HG03066 (cell line): ENCODE measurements at regions not wholly inside any gene's neighbourhood (a gene's known extent, or its start where the extent isn't known, plus 50 kb on each side); places are given as distances from the start of the nearest gene placed in this dataset.
"Not testable (repeated sequence)": the region's sequence is repeated elsewhere in the genome, so short reads cannot be mapped to it uniquely, and the experiment has no call there.

ENCODE experiments used
- ATAC-seq: cut with Tn5 transposase; IDR thresholded peaks from one replicate; pipeline ENCODE4 v1.9.1; 2021; ENCODE audit warnings: low read depth; ENCODE audit not compliant: unreplicated experiment

DNA sequence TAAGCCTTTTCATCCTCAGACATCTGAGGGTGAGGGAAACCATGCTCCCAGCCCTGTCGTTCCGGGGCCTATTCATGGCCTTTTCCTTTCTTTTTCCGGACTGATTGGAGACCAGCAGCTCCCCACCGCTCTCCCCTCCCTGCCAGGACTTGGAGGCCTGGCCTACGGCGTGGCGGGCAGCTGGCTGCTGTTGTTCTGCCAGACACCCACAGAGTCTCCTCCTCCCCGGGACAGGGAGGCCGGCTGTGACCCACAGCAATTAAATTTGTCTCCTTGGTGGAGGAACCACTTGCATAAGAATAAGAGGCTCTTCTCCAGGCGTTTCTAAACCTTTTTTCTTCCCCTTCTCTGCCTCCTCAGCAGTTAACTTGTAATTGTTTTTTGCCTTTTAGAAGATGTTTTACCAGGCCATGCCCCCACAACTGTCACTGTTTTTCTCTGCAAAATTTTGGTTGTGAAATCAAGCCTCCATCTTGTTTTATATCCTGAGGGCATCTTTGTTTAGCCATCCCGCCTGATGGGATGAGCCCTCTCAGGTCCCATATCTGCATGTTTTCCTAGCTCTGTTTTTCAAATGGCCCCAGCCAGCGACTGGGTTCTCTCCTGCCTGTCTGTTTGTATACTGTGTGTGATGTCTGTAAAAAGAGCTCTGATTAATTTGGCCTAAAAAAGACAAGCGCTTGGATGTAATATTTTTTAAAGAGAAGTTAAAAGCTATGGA is 1060.0 kb upstream of the DDX18 start:
- ATAC-seq, result no peak

DNA sequence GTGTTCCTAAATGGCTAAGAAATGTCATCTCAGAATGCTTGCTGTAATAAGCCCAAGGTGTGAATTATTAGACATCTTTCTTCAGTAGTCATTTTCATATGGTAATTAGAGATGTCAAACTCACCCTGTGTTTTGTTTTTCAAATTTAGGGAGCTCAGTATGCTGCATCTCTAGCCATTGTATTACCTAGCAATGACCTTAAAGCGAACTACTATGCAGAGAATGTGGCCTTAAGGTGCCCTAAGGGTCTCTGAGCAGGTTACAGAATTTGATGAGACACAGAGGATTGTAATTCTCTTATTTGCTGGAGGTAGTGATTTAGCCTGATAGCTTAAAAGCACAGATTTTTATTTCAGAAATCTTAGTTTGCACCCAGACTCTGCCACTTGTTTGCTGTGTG is 1052.6 kb upstream of the DDX18 start:
- no peak for ATAC-seq

DNA sequence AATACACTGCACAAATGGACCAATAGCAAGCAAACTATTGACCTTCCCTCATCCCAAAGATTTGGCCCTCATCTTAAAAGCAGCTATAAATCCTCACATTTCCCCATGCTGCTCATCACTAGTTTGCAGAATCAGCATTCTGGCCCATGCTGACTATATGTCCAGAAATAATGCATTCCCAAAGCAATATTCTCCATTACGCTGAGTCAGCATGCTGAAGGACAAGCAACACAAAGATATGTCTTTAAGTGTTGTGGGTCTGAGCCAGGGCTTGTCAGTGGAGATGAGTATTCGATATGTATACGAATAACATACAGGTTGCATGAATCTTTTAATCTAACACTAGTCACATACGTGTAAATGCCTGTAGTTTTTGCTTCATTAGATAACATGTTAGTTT is 1045.0 kb upstream of the DDX18 start:
- no peak for ATAC-seq

DNA sequence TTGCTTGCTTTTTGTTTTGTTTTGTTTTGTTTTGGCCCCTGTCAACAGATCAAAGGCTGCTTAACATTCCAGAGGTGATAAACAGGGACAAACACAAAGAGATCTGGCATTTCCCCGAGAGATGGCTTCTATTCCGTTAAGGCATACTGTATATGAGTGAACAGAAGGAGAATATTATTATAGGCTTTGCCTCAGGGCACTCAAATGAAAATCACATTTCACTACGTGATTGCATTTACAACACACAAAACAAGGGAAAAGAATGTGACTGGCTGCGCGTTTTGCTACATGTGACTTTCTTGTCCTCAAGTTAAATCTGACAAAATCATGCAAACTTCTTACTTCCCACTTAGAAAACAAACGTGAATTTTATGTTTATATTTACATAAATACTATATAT is 1037.9 kb upstream of the DDX18 start:
- ATAC-seq, result no peak

DNA sequence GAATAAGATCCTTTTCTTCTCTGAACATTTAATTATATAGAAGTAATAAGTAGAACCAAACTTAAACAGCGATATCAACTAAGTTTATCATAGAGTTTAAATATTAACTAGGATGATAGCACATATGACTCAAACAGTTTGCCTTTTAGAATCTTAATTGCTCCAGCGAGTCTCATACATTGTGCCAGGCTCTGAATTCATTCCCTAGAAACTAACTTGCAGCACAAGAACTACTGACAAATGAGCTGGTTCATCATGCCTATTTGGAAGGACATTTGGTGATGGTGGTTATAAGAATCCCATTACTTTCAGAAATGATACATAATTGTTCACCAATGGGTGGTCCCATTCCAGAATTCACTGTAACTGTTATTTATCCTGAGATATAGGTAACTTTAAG is 1026.6 kb upstream of the DDX18 start:
- ATAC-seq, result no peak

DNA sequence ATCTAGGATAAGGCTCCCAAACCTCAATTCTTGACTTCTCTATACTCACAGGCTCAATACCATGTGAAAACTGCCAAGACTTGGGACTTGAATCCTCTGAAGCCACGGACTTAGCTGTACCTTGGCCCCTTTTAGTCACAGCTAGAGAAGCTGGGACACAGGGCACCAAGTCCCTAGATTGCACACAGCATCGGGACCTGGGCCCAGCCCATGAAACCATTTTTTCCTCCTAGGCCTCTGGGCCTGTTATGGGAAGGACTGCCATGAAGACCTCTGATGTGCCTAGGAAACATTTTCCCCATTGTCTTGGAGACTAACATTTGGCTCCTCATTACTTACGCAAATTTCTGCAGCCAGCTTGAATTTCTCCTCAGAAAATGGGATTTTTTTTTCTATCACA is 1011.8 kb upstream of the DDX18 start:
- ATAC-seq, result no peak

DNA sequence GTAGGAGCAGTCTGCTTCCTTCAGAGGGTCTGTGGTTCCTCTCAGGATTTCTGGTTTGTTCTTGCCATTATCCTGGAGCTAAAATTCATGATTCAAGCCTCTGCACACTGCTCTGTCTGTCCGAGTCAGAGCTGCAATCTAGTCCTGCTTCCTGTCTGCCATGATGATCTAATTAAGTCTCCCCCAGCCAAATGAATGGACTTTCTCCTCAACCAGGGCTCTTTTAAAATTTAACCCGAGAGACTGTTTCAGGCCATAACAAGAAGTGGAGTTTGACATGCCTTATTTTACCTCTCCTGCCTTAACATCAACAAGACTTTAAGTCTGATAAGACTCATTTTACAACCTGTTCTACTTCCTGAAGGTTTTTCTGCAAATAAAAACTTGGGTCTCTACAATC is 1009.6 kb upstream of the DDX18 start:
- no peak for ATAC-seq

DNA sequence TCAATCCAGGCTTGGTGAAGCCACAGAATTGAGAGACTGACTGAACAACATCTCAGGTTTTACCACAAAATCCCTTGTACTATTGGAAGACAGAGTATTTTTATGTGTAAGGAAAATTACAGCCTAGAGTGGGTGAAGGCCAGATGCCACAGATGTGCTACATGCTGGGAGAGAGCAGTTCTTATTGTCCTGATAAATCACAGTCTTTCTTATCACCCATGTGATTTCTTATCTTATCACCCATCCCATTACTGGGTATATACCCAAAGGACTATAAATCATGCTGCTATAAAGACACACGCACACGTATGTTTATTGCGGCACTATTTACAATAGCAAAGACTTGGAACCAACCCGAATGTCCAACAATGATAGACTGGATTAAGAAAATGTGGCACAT is 1008.0 kb upstream of the DDX18 start:
- not testable (repeated sequence) for ATAC-seq

DNA sequence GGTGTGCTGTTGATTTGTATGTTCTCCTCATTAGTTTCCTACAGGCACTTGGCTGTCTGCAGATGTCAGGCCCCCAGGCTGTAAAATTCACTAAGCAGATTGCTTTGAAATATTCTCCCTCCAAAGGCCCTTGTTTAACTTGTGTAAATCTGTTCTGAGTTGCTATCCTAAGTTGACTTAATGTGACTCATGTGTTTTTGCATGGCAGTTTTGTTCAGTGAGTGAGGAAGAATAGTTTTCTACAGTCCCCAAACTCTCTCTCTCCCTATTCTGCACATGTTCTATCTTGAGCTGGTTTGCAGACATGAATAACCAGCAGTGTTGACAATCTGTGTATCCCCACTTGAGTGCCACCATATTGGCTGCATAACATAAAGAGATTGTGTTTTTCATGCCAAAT is 1005.4 kb upstream of the DDX18 start:
- ATAC-seq, result no peak

DNA sequence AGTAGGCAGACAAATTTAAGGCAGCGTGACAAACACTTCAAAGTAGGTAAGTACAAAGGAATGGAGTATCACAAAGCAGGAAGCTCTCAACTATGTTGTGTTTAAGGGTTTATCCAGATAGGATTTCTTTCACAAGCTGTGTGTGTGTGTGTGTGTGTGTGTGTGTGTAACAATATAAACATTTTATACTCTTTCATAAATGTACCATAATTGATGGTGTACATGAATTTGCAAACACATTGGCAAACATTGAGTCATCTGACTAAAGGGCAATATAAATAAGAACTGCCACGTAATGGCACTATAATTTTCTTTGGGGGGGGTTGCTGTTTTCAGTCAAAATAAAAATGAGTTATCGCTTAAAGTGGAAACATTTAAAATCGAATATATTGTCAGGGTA is 1004.4 kb upstream of the DDX18 start:
- ATAC-seq, result no peak

DNA sequence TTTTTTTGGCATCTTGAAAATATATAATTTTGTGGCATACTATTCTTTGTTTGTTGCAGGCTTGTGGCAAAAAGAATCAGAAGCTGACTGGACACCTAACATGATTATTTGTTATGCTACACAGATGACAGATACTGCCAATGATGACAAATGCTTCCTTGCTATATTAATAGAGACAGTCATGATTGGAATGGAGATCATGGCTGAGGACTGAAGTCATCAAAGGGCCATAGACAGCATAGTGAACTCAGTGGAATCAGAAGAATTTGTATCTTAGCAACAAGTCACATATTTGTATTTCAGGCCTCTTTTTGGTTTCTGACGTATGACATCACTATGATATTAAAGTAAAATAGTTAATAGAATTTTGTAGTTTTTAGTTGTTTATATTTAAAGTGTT is 1003.8 kb upstream of the DDX18 start:
- ATAC-seq, result no peak

DNA sequence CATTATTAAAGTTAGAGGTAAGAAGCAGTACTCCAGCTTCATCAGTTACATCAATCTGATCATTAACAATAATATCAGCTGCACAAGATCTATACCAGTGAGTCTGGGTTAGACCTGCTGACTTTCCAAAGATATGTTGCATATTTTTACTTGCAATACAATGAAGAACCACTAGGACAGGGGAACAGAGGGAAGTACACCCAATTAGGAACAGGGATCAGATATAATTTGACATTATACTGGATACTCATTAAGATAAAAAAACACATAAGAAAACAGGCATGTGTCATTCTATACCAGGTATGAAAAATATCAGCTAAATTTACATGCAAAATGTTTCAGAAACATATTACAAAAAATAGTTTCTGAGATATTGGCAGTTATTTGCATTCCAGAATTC is 995.1 kb upstream of the DDX18 start:
- ATAC-seq, result no peak

DNA sequence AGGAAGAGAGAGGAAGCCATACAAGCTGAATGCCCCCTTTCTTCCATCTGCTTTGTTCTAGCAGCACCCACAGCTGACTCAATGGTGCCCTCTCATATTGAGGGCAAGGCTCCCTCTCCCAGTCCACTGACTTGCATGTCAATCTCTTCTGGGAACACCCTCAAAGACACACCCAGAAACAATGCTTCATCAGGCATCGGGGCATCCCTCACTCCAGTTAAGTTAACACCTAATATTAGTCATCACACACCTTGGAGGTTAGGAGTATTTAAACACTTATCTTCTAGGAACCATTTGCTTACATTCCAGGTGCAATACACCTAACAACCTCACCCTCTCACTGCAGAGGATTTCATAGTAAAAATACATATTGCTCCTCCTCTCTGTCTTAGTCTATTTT is 993.5 kb upstream of the DDX18 start:
- ATAC-seq, result no peak

DNA sequence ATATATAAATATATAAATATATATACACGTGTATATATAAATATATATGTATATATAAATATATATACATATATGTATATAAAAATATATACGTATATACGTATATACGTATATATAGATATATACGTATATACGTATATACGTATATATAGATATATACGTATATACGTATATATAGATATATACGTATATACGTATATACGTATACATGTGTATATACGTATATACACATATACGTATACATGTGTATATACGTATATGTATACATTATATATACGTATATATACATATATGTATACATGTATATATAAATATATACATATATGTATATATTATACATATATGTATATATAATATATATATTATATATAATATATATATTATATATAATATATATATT is 984.9 kb upstream of the DDX18 start:
- ATAC-seq, result not testable (repeated sequence)

DNA sequence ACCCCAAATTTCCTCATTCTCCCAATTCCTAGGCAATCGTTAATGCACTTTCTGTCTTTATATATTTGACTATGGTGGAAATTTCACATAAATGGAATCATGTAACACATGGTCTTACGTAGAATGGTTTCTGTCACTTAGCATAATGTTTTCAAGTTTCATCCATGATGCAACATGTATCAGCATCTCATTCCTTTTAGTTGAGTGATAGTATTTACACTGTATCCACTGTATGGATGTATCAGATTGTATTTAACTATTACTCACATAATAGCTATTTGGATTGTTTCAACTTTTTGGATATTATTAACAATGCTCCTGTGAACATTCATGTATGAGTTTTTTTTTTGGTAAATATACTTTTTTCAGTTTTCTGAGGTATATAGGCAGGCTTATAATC is 982.3 kb upstream of the DDX18 start:
- ATAC-seq, result no peak

DNA sequence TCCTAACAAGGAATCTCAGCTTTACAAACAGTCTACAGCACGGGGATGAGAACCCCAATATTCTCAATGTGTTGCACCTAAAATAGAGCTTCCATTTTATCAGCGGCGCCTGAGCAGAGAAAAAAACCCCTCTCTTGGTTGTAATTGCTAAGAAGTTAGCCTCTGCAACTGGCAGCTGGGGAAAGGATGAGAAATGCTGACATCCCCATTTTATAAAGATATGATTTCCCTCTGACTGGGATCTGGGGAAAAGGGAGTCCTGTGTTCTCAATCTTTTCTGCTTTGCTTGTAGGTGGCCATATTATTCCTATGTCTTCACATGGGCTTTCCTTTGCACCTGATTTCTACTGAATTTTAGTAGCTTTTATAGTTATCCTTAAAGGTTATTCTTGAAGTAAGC is 981.4 kb upstream of the DDX18 start:
- ATAC-seq, result no peak

DNA sequence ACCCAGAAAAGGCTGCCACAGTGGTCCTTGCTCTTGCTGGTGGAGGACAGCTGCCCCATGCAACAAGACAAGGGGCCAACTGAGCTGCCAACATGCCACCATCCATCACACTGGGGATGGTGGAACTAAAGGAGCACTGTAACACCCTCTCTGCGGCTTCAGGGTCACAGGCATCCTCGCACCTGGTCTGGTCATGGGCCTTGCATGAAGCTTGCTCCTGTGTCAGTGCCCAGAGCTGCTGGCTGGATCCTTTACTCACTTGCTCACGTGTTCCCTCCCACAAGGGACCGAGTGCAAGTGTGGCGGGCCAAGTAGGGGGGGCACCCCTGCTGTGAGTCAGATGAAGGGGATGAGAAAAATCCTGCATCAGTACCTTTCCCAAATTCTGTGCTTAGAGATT is 972.3 kb upstream of the DDX18 start:
- ATAC-seq, result no peak

DNA sequence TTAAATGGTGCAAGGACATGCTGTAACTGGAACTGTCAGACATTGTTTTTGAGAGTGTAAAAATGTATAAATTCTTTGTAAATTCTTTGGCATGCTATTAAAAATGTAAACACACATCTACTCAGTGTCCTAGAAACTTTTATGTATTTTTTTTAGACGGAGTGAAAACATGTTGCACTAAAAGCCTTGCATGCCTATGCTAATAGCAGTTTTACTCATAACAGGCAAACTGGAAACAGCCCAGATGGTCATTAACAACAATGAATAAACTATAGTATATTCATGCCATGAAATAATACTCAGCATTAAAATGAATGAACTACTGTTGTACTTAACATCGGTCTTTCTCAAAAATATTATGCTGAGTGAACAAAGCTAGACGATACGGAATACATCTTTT is 954.8 kb upstream of the DDX18 start:
- ATAC-seq, result no peak

DNA sequence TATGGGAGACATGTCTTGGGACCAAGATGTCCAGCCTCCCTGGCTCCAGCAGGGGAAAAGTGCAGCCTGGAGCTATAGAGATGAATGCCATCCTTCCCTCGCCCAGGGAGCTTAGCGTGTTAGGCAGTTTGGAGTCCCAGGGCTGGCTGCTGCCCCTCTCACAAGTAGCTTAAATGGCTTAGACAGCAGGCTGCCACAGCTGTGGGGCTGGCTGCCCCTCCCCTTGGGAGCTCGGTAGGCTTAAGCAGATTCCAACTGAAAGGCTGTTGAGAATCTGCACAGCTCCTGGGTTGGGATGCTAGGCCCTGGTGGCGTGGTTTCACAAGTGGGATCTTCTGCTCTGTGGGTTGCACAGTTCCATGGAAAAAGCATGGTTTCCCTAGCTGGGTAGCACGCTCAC is 940.5 kb upstream of the DDX18 start:
- ATAC-seq, result no peak

DNA sequence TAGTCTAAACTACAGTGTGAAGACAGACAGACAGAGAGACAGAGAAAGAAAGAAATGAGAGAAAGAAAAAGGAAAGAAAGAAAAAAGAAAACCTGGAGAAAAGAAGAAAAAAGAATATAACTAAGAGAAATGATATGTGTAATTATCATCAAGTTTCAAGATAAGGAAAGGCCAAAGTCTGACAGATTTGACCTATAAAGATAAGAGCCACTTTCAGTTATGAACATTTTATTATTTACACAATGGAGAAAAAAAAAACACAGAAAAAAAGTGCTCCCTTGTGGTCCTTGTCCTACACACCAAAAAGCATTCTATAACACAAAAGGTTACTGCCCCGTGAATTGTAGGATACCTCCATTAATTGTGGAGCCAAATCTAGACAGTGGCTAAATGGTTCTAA is 937.2 kb upstream of the DDX18 start:
- ATAC-seq, result no peak

DNA sequence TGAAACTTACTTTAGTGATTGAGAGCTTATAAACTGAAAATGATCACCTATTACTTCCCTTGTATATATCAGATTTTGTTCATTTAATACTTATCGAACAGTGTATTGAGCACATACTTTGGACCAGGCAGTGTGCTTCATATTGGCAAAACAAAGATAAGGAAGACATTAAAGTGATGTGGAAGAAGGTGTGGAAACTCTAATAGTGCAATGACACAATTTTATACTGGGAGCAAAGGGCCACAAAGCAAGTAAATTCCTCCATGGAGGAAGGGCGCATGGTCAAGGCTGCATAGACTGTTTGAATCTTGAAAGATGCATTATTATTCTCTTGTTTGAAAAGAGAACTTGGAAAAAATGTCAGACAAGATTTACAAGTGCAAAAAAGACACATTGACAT is 936.5 kb upstream of the DDX18 start:
- no peak for ATAC-seq

DNA sequence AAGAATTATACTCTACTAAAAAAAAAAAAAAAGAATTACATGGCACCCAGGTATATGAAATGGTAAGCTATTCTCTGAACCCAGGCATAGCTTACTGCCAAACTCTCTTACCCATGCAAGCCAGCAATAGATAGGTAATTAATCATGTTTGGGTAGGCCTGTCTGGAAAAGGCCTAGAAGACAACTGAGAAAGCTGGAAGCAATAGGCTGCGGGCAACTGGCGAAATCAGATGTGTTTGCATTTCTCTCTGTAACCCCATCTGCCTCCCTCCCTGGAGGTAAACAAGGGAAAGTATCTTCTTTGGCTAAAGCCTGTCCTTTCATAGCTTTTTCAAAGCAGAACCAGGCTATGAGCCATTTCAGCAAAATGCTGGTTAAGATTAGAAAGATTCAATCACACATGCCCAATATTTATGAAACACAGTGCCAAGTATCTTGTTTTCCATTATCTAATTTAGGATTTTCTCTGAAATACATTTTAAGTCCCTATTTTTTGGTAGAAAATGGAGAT is 934.8 kb upstream of the DDX18 start:
- ATAC-seq, result no peak

DNA sequence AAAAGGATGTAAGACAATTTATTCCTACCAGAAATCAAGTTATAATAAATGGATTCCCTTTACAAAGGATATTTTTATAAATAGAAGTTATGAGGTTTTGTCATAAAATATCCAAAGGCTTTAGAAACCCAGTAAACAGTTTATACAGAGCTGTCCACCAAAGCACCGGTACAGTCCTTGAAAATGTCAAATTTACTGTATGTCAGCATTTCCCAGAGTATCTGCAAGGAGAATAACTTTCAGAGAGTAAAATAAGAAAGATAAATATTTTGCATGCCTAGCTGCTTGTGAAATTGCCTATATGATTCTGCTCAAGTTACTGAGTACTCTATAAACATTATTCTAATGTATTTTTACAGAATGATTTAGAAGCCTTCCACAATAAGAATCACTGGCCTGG is 923.3 kb upstream of the DDX18 start:
- ATAC-seq, result no peak
